ENCODE measurements at regions not wholly inside any gene's neighbourhood (a gene's known extent, or its start where the extent isn't known, plus 50 kb on each side); places are given as distances from the start of the nearest gene placed in this dataset.

DNA sequence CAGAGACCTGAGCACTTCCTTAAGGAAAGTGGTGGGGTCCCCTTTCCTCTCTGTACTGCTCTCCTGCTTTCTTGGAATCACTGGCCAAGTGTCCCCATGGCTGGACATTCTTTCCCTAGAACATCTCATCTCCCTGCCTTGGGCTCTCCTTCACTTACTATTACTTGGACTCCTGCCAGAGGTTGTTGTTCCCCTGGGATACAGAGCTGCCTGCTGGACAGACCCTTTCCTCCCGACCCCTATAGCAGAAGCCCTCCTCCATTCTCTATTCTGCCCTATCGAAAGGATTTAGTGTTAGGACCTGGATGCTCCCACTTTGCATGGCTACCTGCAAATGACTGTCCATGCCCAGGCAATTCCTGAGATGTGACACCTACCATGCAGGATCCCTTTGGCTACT lies 164.3 kb upstream of the PODXL start:
- TF ChIP-seq, protein P1, sequence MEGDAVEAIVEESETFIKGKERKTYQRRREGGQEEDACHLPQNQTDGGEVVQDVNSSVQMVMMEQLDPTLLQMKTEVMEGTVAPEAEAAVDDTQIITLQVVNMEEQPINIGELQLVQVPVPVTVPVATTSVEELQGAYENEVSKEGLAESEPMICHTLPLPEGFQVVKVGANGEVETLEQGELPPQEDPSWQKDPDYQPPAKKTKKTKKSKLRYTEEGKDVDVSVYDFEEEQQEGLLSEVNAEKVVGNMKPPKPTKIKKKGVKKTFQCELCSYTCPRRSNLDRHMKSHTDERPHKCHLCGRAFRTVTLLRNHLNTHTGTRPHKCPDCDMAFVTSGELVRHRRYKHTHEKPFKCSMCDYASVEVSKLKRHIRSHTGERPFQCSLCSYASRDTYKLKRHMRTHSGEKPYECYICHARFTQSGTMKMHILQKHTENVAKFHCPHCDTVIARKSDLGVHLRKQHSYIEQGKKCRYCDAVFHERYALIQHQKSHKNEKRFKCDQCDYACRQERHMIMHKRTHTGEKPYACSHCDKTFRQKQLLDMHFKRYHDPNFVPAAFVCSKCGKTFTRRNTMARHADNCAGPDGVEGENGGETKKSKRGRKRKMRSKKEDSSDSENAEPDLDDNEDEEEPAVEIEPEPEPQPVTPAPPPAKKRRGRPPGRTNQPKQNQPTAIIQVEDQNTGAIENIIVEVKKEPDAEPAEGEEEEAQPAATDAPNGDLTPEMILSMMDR (IDR thresholded peaks at IDR 0.05), result no peak
- no peak for TF ChIP-seq POLR2A (IDR thresholded peaks at IDR 0.05)

All from gastroesophageal sphincter (tissue), 3 donors.